ENCODE measurements at regions not wholly inside any gene's neighbourhood (a gene's known extent, or its start where the extent isn't known, plus 50 kb on each side); places are given as distances from the start of the nearest gene placed in this dataset.

DNA sequence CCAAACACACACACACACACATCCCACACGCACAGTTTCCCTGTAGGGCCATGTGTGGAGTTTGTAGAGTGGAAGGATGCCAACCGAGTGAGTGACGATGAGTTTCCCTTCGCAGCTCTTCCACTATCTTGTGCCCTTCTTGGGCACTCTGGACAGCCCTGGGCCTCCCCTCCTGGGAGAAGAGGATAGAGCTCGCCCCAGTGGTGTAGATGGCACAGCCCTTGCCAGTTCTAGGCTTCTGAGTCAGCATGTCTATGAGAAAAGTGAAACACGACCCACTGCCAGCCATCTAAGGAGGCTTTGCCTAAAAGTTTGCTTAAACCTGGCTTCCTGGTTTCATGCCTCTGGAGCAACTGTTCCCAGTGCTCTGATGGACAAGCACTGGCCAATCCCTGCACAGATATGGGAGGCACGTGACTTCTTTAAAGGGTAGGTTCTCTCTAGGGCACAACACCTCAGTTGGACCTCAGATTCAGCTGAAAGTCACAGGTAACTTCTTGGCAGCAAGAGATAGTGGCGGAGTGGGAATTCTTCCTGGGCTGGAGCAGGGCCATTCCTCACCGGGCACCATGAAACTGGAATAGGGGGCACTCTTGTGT is 195.9 kb upstream of the GALNT2 start:
- Histone ChIP-seq H3K4me3 (replicated peaks; ENCODE audit: low read depth, low read length) (no peak overlapping the region), H3K36me3 (ENCODE audit: control insufficient read depth, insufficient read depth, low read length) (no peaks in the 10 kb centered on the region), H3K27me3 (replicated peaks; ENCODE audit: control insufficient read depth, insufficient read depth, low read length) (no peaks in the 10 kb centered on the region; the same call in 1 of the 2 replicates)
- DNase-seq (ENCODE audit: extremely low read depth, insufficient read length) = no peak
- TF ChIP-seq, protein P1, sequence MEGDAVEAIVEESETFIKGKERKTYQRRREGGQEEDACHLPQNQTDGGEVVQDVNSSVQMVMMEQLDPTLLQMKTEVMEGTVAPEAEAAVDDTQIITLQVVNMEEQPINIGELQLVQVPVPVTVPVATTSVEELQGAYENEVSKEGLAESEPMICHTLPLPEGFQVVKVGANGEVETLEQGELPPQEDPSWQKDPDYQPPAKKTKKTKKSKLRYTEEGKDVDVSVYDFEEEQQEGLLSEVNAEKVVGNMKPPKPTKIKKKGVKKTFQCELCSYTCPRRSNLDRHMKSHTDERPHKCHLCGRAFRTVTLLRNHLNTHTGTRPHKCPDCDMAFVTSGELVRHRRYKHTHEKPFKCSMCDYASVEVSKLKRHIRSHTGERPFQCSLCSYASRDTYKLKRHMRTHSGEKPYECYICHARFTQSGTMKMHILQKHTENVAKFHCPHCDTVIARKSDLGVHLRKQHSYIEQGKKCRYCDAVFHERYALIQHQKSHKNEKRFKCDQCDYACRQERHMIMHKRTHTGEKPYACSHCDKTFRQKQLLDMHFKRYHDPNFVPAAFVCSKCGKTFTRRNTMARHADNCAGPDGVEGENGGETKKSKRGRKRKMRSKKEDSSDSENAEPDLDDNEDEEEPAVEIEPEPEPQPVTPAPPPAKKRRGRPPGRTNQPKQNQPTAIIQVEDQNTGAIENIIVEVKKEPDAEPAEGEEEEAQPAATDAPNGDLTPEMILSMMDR (IDR thresholded peaks at IDR 0.05; ENCODE audit: insufficient read depth, low read length, poor library complexity, severe bottlenecking) = no peak

DNA sequence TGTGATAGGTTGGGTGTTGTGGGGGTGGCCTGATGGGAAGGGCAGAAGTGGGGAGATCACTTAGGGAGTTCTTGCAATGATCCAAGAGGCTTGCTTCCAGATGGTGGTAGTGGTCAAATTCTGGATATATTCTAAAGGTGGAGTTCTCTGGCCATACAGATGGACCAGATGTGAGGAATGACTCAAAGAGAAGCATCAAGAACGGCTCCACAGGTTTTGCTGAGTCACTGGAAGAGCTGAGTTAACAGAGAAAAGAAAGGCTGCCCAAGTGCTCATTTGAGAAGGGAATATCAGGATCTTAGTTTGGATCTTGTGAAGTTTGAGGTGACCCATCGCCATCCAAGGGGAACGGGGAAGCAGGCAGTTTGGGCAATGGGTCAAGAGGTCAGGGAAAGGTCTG is 192.9 kb upstream of the GALNT2 start:
- no peak overlapping the region for H3K4me3 ChIP-seq (replicated peaks; ENCODE audit: low read depth, low read length)

DNA sequence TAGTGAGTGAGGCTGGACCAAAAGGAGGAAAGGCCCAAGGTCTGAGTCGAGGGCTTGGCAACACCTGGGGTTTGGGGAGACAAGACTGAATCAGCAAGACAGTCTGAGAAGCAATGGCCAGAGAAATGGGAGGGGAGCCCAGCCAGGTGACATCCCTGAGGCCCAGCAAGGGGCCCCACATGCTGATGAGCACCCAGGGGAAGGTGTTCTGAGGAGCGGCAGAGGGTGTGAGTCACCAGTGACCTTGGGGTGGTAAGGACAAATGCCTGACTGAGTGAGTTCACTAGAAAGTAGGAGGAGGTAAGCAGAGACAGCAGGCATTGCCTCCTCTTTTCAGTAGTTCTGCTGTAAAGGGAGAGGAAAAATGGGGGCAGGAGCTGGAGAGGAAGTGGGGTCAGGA is 192.4 kb upstream of the GALNT2 start:
- TF ChIP-seq, protein P1 (IDR thresholded peaks at IDR 0.05; ENCODE audit: insufficient read depth, low read length, poor library complexity, severe bottlenecking) = no peak
- H3K36me3 ChIP-seq (ENCODE audit: control insufficient read depth, insufficient read depth, low read length) = no peaks in the 10 kb centered on the region
- H3K4me3 ChIP-seq (replicated peaks; ENCODE audit: low read depth, low read length) = no peak overlapping the region
- no peak for DNase-seq (ENCODE audit: extremely low read depth, insufficient read length)
- no peaks in the 10 kb centered on the region for H3K27me3 ChIP-seq (replicated peaks; ENCODE audit: control insufficient read depth, insufficient read depth, low read length)

More for the DNA sequence above, 192.9 kb upstream of the GALNT2 start:
- no peak for DNase-seq (ENCODE audit: extremely low read depth, insufficient read length)
- TF ChIP-seq, protein P1 (IDR thresholded peaks at IDR 0.05; ENCODE audit: insufficient read depth, low read length, poor library complexity, severe bottlenecking) = no peak
- H3K27me3 ChIP-seq (replicated peaks; ENCODE audit: control insufficient read depth, insufficient read depth, low read length) = no peaks in the 10 kb centered on the region
- H3K36me3 ChIP-seq (ENCODE audit: control insufficient read depth, insufficient read depth, low read length) = no peaks in the 10 kb centered on the region

- DNase-seq (ENCODE audit: extremely low read depth, insufficient read length) = no peak
- Histone ChIP-seq H3K27me3 (replicated peaks; ENCODE audit: control insufficient read depth, insufficient read depth, low read length) (no peaks in the 10 kb centered on the region), H3K36me3 (ENCODE audit: control insufficient read depth, insufficient read depth, low read length) (no peaks in the 10 kb centered on the region), H3K4me3 (replicated peaks; ENCODE audit: low read depth, low read length) (no peak overlapping the region)
- TF ChIP-seq, protein P1 (IDR thresholded peaks at IDR 0.05; ENCODE audit: insufficient read depth, low read length, poor library complexity, severe bottlenecking) = no peak
These were observed 192.0 kb upstream of the GALNT2 start for GRCh38 chr1:229875086-229875485.

DNA sequence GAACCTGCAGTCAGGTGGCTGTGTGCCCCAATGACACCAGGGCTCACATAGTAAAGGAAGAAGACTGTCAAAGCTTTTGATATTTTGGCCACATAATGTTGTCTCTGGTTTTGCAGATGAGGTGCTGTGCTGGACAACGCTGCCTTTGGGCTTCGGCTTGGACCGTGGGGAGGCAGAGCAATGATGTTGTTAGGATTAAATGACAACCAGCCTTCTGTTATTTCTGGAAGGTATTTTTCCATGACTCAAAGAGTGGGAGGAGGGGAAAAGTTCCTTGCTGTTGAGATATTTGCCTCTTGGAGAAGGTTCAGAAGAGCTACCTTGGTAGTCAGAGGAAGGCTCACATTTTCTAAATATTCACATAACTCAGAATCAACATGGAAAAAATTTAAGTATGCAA is 187.3 kb upstream of the GALNT2 start:
- H3K27me3 ChIP-seq (replicated peaks; ENCODE audit: control insufficient read depth, insufficient read depth, low read length) = no peaks in the 10 kb centered on the region; the same call in none of the 2 replicates
- TF ChIP-seq, protein P1 (IDR thresholded peaks at IDR 0.05; ENCODE audit: insufficient read depth, low read length, poor library complexity, severe bottlenecking) = no peak
- no peak for DNase-seq (ENCODE audit: extremely low read depth, insufficient read length)
- H3K4me3 ChIP-seq (replicated peaks; ENCODE audit: low read depth, low read length) = no peak overlapping the region
- no peaks in the 10 kb centered on the region for H3K36me3 ChIP-seq (ENCODE audit: control insufficient read depth, insufficient read depth, low read length)

Data from GM06990 (cell line).